IPS-20b (cell line): ENCODE measurements at regions not wholly inside any gene's neighbourhood (a gene's known extent, or its start where the extent isn't known, plus 50 kb on each side); places are given as distances from the start of the nearest gene placed in this dataset.

ENCODE experiments used
- H3K27ac ChIP-seq: one replicate; pipeline ENCODE4 v1.5.1; 2013; ENCODE audit warnings: low read length
- H3K27me3 ChIP-seq: 2 replicates; pipeline ENCODE4 v1.6.1; 2013; ENCODE audit warnings: mild to moderate bottlenecking, low read length, inconsistent platforms; ENCODE audit not compliant: insufficient read depth
- H3K36me3 ChIP-seq: 2 replicates; pipeline ENCODE4 v1.6.1; 2013; ENCODE audit warnings: low read depth, mild to moderate bottlenecking, inconsistent platforms, low read length, moderate library complexity; ENCODE audit not compliant: insufficient read depth
- H3K4me1 ChIP-seq: 2 replicates; pipeline ENCODE4 v1.6.1; 2013; ENCODE audit warnings: mild to moderate bottlenecking, control low read depth, inconsistent platforms, low read length, moderate library complexity; ENCODE audit not compliant: insufficient read depth
- H3K4me3 ChIP-seq: 2 replicates; pipeline ENCODE4 v1.5.1; 2013; ENCODE audit warnings: mild to moderate bottlenecking, low read length, inconsistent platforms
- H3K9ac ChIP-seq: 2 replicates; pipeline ENCODE4 v1.6.1; 2013; ENCODE audit warnings: low read depth, mild to moderate bottlenecking, inconsistent platforms, low read length, moderate library complexity
- H3K9me3 ChIP-seq: 2 replicates; pipeline ENCODE4 v1.6.1; 2013; ENCODE audit warnings: mild to moderate bottlenecking, low read depth, low read length, inconsistent platforms; ENCODE audit not compliant: insufficient read depth

- Histone ChIP-seq H3K4me1 (no peaks in the 10 kb centered on the region), H3K9me3 (no peaks in the 10 kb centered on the region), H3K9ac (no peak overlapping the region), H3K36me3 (no peaks in the 10 kb centered on the region), H3K4me3 (no peak overlapping the region), H3K27me3 (no peaks in the 10 kb centered on the region), H3K27ac (no peak overlapping the region)
Observed at GRCh38 chr1:87179076-87179810, 149.4 kb upstream of the LMO4 start.

GRCh38 chr1:87179851-87180519 lies 148.7 kb upstream of the LMO4 start:
- Histone ChIP-seq H3K9me3 (no peaks in the 10 kb centered on the region), H3K4me3 (no peak overlapping the region), H3K36me3 (no peaks in the 10 kb centered on the region), H3K27me3 (no peaks in the 10 kb centered on the region), H3K27ac (no peak overlapping the region), H3K9ac (no peak overlapping the region), H3K4me1 (no peaks in the 10 kb centered on the region)

- Histone ChIP-seq H3K27me3 (no peaks in the 10 kb centered on the region), H3K4me3 (no peak overlapping the region)
Observed at GRCh38 chr1:87180682-87181081, 148.0 kb upstream of the LMO4 start.

GRCh38 chr1:87182611-87183010 lies 146.1 kb upstream of the LMO4 start:
- Histone ChIP-seq H3K36me3 (no peaks in the 10 kb centered on the region), H3K4me1 (no peaks in the 10 kb centered on the region), H3K4me3 (no peak overlapping the region), H3K27me3 (no peaks in the 10 kb centered on the region), H3K9me3 (no peaks in the 10 kb centered on the region), H3K27ac (no peak overlapping the region), H3K9ac (no peak overlapping the region)

More at GRCh38 chr1:87180682-87181081, 148.0 kb upstream of the LMO4 start:
- no peaks in the 10 kb centered on the region for H3K9me3 ChIP-seq
- no peaks in the 10 kb centered on the region for H3K4me1 ChIP-seq
- no peak overlapping the region for H3K27ac ChIP-seq
- H3K36me3 ChIP-seq: no peaks in the 10 kb centered on the region
- no peak overlapping the region for H3K9ac ChIP-seq

- Histone ChIP-seq H3K9ac (no peak overlapping the region), H3K27ac (no peak overlapping the region), H3K9me3 (no peaks in the 10 kb centered on the region), H3K4me3 (no peak overlapping the region), H3K4me1 (peaks cover 6% of the 10 kb centered on the region; the same call in 1 of the 2 replicates), H3K36me3 (no peaks in the 10 kb centered on the region), H3K27me3 (no peaks in the 10 kb centered on the region)
Observed at GRCh38 chr1:87185077-87185476, 143.6 kb upstream of the LMO4 start.

- H3K9me3 ChIP-seq: no peaks in the 10 kb centered on the region
- peaks cover 7% of the 10 kb centered on the region; the same call in 1 of the 2 replicates for H3K4me1 ChIP-seq
- H3K36me3 ChIP-seq: no peaks in the 10 kb centered on the region
- H3K4me3 ChIP-seq: no peak overlapping the region
- no peak overlapping the region for H3K27ac ChIP-seq
- H3K9ac ChIP-seq: no peak overlapping the region
- H3K27me3 ChIP-seq: 0 out of 2 replicates have a peak, but pooled peaks cover 6% of the 10 kb centered on the region
Observed at GRCh38 chr1:87186346-87186745, 142.3 kb upstream of the LMO4 start.

- Histone ChIP-seq H3K9ac (no peak overlapping the region), H3K9me3 (no peaks in the 10 kb centered on the region), H3K36me3 (no peaks in the 10 kb centered on the region), H3K27ac (no peak overlapping the region), H3K4me1 (peaks cover 7% of the 10 kb centered on the region; the same call in 1 of the 2 replicates), H3K27me3 (0 out of 2 replicates have a peak, but pooled peaks cover 6% of the 10 kb centered on the region), H3K4me3 (no peak overlapping the region)
Observed at GRCh38 chr1:87188640-87189039, 140.0 kb upstream of the LMO4 start.

GRCh38 chr1:87190402-87190801 lies 138.3 kb upstream of the LMO4 start:
- H3K9me3 ChIP-seq: peaks cover 9% of the 10 kb centered on the region
- H3K27me3 ChIP-seq: 0 out of 2 replicates have a peak, but pooled peaks cover 6% of the 10 kb centered on the region
- H3K9ac ChIP-seq: no peak overlapping the region
- no peaks in the 10 kb centered on the region for H3K36me3 ChIP-seq
- no peak overlapping the region for H3K27ac ChIP-seq
- H3K4me1 ChIP-seq: peaks cover 7% of the 10 kb centered on the region; the same call in 1 of the 2 replicates
- H3K4me3 ChIP-seq: no peak overlapping the region

- Histone ChIP-seq H3K9ac (no peak overlapping the region), H3K9me3 (peaks cover 9% of the 10 kb centered on the region), H3K36me3 (no peaks in the 10 kb centered on the region), H3K4me1 (peaks cover 7% of the 10 kb centered on the region; the same call in 1 of the 2 replicates), H3K4me3 (no peak overlapping the region), H3K27ac (no peak overlapping the region), H3K27me3 (0 out of 2 replicates have a peak, but pooled peaks cover 6% of the 10 kb centered on the region)
Observed at GRCh38 chr1:87191646-87192045, 137.0 kb upstream of the LMO4 start.

GRCh38 chr1:87194271-87194774 lies 134.4 kb upstream of the LMO4 start:
- 0 out of 2 replicates have a peak, but pooled peaks cover 6% of the 10 kb centered on the region for H3K27me3 ChIP-seq
- H3K27ac ChIP-seq: no peak overlapping the region
- no peaks in the 10 kb centered on the region for H3K36me3 ChIP-seq
- H3K4me1 ChIP-seq: peaks cover 6% of the 10 kb centered on the region; the same call in 1 of the 2 replicates
- no peak overlapping the region for H3K9ac ChIP-seq
- peaks cover 9% of the 10 kb centered on the region for H3K9me3 ChIP-seq
- no peak overlapping the region for H3K4me3 ChIP-seq

- Histone ChIP-seq H3K36me3 (no peaks in the 10 kb centered on the region), H3K27ac (no peak overlapping the region), H3K9me3 (peaks cover 9% of the 10 kb centered on the region), H3K9ac (no peak overlapping the region), H3K4me1 (peaks cover 4% of the 10 kb centered on the region; the same call in 1 of the 2 replicates), H3K4me3 (no peak overlapping the region), H3K27me3 (0 out of 2 replicates have a peak, but pooled peaks cover 6% of the 10 kb centered on the region)
Observed at GRCh38 chr1:87194856-87195255, 133.8 kb upstream of the LMO4 start.
